ENCODE measurements at regions not wholly inside any gene's neighbourhood (a gene's known extent, or its start where the extent isn't known, plus 50 kb on each side); places are given as distances from the start of the nearest gene placed in this dataset.

DNA sequence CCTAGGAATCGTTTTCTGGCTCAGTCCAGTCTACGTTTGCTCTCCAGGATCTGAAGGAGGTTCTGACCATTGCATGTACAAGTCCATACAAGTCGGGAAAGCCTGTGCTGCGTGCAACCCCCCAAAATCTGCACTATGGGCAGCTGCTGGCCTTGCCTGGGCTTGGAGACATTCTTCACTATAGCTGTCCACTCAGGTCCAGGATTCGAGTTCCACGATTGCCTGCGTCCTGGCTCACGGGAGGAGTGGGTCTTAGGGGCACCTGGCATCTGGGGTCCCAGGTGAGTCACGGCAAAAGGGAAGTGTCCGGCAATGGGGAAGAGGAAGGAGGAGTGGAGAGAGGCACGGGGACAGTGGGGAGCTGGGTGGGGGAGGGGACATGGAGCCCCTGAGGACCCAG, 563.0 kb downstream of the BRD1 start:
- DNase-seq (ENCODE audit: low read depth in 2 of 2) = no peak

GRCh38 chr22:49263101-49263500, 564.6 kb downstream of the BRD1 start:
- no peak for DNase-seq (ENCODE audit: low read depth in 2 of 2)

DNA sequence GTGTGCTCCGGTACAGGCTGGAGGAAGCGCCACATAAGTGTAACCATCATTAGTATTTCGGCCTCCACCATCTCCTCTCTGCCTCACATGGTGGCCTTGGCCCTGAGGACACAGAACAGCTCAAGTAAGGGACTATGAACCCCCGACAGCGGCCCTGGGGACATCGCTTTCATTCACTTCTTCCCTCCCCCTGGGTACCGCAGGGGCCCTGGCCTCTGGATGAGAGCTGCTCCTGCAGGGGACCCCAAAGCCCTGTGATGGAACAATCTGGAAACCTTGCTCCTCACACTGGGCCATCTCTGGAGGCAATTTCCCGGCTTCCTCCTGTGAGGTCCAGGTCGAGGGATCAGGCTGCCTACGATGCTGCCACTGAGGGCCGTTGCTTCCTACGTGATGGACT, 565.5 kb downstream of the BRD1 start:
- no peak for DNase-seq (ENCODE audit: low read depth in 2 of 2)

GRCh38 chr22:49261616-49262015, 566.1 kb downstream of the BRD1 start:
- DNase-seq (ENCODE audit: low read depth in 2 of 2) = no peak

GRCh38 chr22:49260681-49261580, 566.7 kb downstream of the BRD1 start:
- no peak for DNase-seq (ENCODE audit: low read depth in 2 of 2)

DNA sequence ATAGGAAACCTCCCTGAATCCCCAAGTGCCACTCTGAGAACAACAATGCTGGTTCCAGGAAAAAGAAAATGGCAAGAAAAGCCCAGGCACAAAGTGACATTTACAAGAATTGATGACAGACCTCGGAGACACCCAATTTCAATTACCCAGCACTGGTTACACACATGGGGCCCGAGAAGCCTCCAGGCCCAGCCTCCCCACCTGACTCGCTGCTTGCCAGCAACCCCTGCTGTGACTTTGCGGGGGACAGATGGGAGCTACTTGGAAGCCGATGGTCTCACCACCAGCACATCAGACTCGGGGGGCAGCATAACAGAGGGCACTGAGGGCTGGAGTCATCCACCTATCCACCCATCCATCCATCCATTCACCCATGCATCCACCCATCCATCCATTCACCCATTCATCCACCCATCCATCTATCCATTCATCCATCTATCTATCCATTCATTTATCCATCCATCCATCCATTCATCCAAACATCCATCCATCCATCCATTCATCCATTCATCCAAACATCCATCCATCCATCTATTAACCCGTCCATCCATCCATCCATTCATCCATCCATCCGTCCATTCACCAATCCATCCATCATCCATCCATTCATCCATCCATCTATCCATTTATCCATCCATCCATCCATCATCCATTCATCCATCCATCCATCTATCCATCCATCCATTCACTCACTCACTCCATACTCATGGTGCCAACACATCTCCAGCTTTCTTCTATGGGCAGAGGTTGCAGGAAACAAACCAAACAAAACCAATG, 567.6 kb downstream of the BRD1 start:
- DNase-seq (ENCODE audit: low read depth in 2 of 2) = no peak

GRCh38 chr22:49258107-49259010, 569.3 kb downstream of the BRD1 start:
- DNase-seq (ENCODE audit: low read depth in 2 of 2) = no peak

DNA sequence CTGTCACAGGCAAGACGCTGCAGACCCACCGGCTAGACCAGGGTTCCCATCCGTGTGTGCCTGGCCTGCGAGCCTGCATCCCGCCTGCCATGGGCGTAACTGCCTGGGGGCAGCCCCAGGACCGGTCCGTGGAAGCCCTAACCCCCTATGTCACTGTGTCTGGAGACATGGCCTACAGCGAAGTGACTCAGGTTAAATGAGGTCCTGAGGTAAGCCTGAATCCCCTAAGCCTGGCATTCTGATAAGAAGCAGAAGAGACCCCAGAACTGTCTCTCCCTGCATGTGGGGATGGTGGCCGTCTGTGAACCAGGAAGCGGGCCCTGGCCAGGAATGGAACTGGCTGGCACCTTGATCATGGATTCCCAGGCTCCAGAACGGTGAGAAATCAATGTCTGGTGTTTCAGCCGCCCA, 570.1 kb downstream of the BRD1 start:
- no peak for DNase-seq (ENCODE audit: low read depth in 2 of 2)

- DNase-seq (ENCODE audit: low read depth in 2 of 2) = no peak
Measured at GRCh38 chr22:49255741-49256318, 571.8 kb downstream of the BRD1 start.

- no peak for DNase-seq (ENCODE audit: low read depth in 2 of 2)
Measured at GRCh38 chr22:49255154-49255553, 572.5 kb downstream of the BRD1 start.

- no peak for DNase-seq (ENCODE audit: low read depth in 2 of 2)
Measured at GRCh38 chr22:49253656-49254055, 574.0 kb downstream of the BRD1 start.

- DNase-seq (ENCODE audit: low read depth in 2 of 2) = no peak
Measured at GRCh38 chr22:49251371-49251770, 576.3 kb downstream of the BRD1 start.

- no peak for DNase-seq (ENCODE audit: low read depth in 2 of 2)
Measured at GRCh38 chr22:49247194-49247924, 580.3 kb downstream of the BRD1 start.

DNA sequence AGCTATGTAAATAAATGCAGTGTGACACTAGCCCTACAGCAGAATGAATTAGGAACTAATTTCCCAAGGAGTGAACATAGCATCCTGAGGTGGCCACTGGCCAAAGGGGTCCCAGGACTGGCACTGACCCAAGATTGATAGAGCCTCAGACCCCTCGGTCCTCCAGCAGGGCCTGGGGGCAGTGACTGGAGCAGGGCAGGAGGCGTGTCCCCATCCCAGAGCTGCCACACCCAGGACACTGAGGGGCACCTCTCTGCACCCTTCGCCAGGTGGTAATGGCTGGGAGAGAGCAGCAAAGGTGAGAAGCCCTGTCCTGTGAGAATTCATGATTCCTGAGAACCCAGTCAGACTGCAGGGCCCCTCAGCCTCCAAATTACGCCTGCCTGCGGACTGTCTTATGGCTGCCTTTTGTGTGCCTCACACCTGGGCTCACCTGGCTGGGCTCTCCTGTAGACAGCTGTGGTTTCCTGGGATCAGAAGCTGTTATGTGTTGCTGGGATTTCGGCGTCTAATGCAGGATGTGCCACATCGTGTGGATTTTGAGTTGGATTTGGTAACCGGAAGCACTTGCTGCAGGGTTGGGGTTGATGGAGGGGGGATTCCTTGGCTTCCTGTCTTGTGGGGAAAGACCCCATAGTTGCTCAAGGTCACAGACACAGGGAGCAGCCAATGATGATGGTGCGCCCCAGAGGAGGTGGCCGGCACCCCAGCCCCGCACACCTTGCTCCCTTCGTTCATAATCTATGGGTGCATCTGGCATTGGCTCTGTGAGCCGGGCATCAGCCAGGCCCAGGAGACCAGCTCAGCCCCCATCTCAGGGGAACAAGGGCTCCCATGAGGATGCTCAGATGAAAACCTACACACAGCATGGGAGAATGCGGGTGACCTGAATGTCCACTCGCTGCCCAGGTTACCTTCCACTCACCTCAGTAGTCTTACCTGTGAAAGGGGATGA, 582.9 kb downstream of the BRD1 start:
- DNase-seq (ENCODE audit: low read depth in 2 of 2) = no peak

- DNase-seq (ENCODE audit: low read depth in 2 of 2) = no peak
Measured at GRCh38 chr22:49243965-49244364, 583.7 kb downstream of the BRD1 start.

GRCh38 chr22:49243335-49243734, 584.3 kb downstream of the BRD1 start:
- DNase-seq (ENCODE audit: low read depth in 2 of 2) = no peak

GRCh38 chr22:49242480-49242879, 585.2 kb downstream of the BRD1 start:
- DNase-seq (ENCODE audit: low read depth in 2 of 2) = no peak

DNA sequence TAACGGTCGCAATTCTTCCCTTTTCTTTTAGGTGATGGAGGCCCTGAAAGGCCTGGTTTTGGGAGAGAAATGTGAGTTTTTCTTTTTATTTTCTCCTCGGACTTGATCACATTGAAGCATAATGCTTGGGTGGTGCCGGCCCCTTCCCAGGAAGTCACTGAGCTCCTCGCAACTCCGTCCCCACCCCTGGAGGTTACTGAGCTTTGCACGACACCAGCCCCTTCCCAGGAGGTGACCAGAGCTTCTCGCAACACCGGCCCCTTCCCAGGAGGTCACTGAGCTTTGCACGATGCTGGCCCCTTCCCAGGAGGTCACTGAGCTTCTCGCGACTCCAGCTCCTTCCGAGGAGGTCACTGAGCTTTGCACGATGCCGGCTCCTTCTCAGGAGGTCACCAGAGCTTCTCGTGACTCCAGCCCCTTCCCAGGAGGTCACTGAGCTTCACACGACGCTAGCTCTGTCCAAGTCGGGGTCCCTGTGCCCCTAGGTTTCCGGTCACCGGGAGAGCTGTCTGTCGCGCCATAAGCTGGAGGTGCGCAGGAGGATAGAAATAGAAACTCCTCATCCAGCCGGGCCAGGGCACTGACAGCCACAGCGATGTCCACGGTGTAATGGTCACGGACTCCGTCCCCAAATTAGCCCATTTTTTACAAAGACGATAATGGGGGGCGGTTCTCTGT, 586.4 kb downstream of the BRD1 start:
- no peak for DNase-seq (ENCODE audit: low read depth in 2 of 2)

- no peak for DNase-seq (ENCODE audit: low read depth in 2 of 2)
Measured at GRCh38 chr22:49240472-49240871, 587.2 kb downstream of the BRD1 start.
